AG10803 (cell line): ENCODE measurements at regions not wholly inside any gene's neighbourhood (a gene's known extent, or its start where the extent isn't known, plus 50 kb on each side); places are given as distances from the start of the nearest gene placed in this dataset.
"Not testable (repeated sequence)": the region's sequence is repeated elsewhere in the genome, so short reads cannot be mapped to it uniquely, and the experiment has no call there.

Experiments
- DNase-seq: peaks from one replicate; pipeline ENCODE4 v3.0.0; 2010; ENCODE audit warnings: low read depth
- H3K4me3 ChIP-seq: 2 replicates; pipeline ENCODE4 v1.5.1; 2011; ENCODE audit warnings: mild to moderate bottlenecking, low read length, control low read depth
- CTCF ChIP-seq: conservative IDR thresholded peaks from 2 replicates; pipeline ENCODE4 v1.5.1; 2011; ENCODE audit warnings: mild to moderate bottlenecking, low read length, control low read depth, inconsistent platforms

DNA sequence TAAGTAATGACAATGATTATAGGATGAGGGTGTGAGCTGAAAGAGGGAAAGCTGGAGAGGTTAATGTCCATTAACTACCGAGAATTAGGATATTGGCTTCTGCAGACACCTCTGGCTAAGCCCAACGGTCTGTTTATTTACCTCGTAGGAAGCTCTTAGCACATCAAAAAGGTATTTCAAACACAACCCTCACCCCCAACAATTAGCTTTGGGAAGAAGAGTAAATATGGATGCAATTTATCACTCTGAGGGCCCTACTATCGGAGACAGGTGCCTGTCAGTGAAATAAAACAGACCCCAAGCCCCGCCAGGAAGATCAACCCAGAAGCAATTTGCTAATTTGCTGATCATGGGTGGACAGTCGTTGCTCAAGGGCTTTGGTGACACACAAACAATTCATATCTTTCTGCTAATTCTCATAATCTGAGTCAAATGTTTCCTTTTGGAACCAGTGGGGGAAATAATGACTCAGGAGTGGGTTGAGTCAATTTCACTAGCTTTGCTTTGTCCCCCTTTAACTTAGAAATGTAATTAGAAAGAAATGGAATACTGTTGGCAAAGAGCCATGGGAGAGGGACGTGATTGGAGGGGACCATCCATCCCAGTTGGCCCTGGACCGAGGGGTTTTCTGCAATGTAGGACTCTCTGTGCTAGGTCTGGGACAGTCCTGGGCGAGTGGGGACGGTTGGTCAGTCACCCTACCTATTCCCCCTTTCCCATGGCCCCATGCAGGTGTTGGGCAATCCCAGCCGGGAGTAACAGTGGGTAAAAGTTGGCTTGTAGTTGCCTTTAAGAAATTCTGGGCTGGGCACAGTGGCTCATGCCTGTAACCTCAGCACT, 99.1 kb upstream of the MED13L start:
- DNase-seq: peak; percentile 72
- H3K4me3 ChIP-seq: no peak overlapping the region
- TF ChIP-seq CTCF: no peak

- H3K4me3 ChIP-seq, DNase-seq: not testable (repeated sequence)
Measured at GRCh38 chr12:116377194-116377571, 99.7 kb upstream of the MED13L start.

DNA sequence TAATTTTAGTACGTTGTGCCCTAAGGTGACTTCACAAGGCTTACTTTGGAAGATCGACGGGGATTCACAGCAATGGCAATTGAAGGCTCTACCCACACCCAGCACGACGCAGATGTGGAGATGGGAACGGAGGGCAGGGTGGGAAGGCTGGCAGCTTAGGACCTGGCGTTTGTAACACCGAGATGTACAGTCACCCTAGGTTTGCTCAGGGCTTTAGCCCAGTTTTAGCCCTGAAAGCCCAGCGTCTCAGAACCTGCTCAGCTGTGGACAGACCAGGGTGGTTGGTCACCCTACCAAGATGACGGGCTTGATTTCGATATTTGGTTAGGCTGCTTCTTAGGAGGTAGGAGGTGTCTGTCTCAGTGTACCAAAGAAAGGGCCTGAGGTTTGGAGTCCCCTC, 100.5 kb upstream of the MED13L start:
- no peak for TF ChIP-seq CTCF
- no peak overlapping the region for H3K4me3 ChIP-seq
- no peak for DNase-seq

DNA sequence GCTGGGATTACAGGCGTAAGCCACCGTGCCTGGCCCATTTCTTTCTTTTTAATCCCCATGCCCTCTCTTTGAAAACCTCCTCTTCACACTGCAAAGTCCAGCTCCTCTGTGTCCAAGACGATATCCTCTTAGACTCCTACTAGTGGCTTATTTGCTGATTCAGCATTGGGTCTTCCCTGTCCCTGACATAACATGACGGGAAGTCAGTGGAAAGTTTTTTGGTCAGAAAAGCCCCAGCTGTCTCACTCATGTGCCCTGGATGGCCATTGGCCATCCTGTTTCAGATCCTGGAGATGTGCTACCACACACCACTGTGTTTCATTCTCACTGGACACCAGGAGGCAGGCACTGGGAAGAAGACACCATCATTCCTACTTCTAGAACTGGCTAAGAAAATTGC, 102.6 kb upstream of the MED13L start:
- no peak for TF ChIP-seq CTCF
- DNase-seq: no peak
- no peak overlapping the region for H3K4me3 ChIP-seq

GRCh38 chr12:116380740-116381139, 103.2 kb upstream of the MED13L start:
- H3K4me3 ChIP-seq, DNase-seq: not testable (repeated sequence)

- TF ChIP-seq CTCF: no peak
- no peak for DNase-seq
- peak overlapping the region; percentile 34 for H3K4me3 ChIP-seq
Measured at GRCh38 chr12:116381240-116381743, 103.8 kb upstream of the MED13L start.

DNA sequence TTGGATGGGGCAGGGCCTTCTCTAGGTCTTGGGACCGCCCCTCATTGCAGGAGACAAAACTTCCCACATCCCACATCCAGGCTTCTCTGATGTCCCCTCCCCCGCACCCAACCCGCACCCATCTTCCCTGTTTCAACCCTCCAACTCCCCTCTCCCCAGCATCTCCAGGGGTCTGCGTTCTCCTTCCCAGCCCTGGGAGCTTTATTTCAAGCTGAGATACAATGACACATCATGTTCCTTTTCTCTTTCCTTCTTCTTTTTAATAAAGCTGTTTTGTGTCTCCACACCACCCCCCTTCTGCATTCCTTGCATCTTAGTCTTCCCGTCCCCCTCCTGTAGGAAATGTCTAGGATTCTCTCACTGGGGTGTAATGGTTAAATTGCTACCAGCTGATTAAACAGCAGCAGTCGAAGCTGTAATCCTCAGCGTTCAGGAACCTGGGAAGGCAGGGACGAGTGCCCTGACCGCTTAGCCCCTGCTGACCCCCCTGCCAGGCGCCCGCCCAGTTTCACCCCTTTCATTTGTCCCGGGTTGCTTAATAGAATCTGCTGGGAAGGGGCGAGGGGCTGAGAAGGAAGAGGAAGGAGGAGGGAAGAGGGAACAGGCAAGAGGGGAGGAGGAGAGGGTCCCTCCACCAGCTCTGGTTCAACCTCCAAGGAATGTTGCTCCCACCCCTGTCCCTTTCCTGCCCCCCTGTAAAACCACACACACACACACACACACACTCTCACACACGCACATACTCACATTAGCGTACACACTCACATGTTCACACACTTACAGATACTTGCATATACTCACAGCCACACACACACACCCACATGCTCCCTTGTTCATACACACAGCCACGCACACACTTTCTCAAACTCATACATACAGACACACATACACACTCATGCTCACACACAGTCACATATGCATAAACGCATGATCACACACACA, 104.5 kb upstream of the MED13L start:
- peak; percentile 98 for DNase-seq
- TF ChIP-seq CTCF: no peak
- peak overlapping the region; percentile 47 for H3K4me3 ChIP-seq
